WI38 (cell line): ENCODE measurements at regions not wholly inside any gene's neighbourhood (a gene's known extent, or its start where the extent isn't known, plus 50 kb on each side); places are given as distances from the start of the nearest gene placed in this dataset.

Source experiments
- H3K4me3 ChIP-seq: 2 replicates; pipeline ENCODE4 v1.5.1; 2011; ENCODE audit warnings: low read depth, mild to moderate bottlenecking, control low read depth, low read length
- CTCF ChIP-seq: IDR thresholded peaks from 2 replicates; pipeline ENCODE4 v1.5.1; 2012; ENCODE audit warnings: low read depth, mild to moderate bottlenecking, control low read depth, low read length

- H3K4me3 ChIP-seq = no peak overlapping the region
- no peak for TF ChIP-seq CTCF
Measured at GRCh38 chr14:59100205-59100604, 88.3 kb upstream of the DAAM1 start.

GRCh38 chr14:59101476-59101875, 87.0 kb upstream of the DAAM1 start:
- no peak for TF ChIP-seq CTCF
- H3K4me3 ChIP-seq = no peak overlapping the region

GRCh38 chr14:59103396-59103795, 85.1 kb upstream of the DAAM1 start:
- no peak overlapping the region for H3K4me3 ChIP-seq
- no peak for TF ChIP-seq CTCF

GRCh38 chr14:59107819-59108218, 80.6 kb upstream of the DAAM1 start:
- no peak for TF ChIP-seq CTCF

GRCh38 chr14:59116984-59117415, 71.5 kb upstream of the DAAM1 start:
- no peak overlapping the region for H3K4me3 ChIP-seq
- no peak for TF ChIP-seq CTCF

More at GRCh38 chr14:59107819-59108218, 80.6 kb upstream of the DAAM1 start:
- no peak overlapping the region for H3K4me3 ChIP-seq

- TF ChIP-seq CTCF = no peak
- no peak overlapping the region for H3K4me3 ChIP-seq
Measured at GRCh38 chr14:59117754-59118528, 70.5 kb upstream of the DAAM1 start.

- H3K4me3 ChIP-seq = no peak overlapping the region
- TF ChIP-seq CTCF = no peak
Measured at GRCh38 chr14:59120921-59121320, 67.5 kb upstream of the DAAM1 start.
